ENCODE measurements at regions not wholly inside any gene's neighbourhood (a gene's known extent, or its start where the extent isn't known, plus 50 kb on each side); places are given as distances from the start of the nearest gene placed in this dataset.

DNA sequence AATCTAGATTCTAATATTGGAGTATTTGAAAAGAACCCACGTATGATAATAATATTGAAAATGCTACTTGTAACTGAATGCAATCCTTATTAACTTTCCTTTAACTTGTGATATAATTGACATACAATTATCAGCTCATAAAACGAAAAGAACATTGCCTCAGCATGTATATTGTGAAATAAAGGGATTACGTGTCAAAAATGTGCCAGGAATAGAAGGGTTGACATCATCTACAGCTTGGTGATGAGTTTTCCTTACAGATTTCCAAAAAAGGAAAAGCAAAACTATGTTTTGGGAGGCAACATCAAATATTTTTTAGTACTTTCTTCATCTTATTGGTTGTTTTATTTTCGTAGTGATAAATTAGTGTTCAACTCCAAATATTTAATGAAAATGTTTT, 266.0 kb upstream of the PTGER4 start:
- no peak for DNase-seq (ENCODE audit: low spot score)

DNA sequence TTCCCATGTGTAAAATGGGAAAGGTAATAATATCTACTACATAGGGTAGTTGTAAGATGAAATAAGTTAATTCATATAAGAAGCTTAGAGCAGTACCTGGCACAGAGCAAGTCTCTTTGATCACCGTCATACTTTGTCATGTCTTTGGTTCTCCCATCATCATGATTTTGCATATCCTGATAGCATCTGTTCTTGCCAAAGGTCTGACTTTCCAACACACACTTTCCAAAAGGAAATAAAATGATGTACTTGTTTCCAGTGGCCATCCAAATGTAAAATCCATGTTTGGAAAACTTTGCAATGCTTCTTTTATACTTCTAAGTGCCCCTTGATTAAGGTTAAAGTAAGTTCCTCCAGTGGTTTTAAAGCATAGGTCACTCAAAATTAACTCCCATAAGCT, 266.9 kb upstream of the PTGER4 start:
- DNase-seq (ENCODE audit: low spot score): no peak

- DNase-seq (ENCODE audit: low spot score): peak; percentile 29
Measured at GRCh38 chr5:40410964-40411635, 268.6 kb upstream of the PTGER4 start.

DNA sequence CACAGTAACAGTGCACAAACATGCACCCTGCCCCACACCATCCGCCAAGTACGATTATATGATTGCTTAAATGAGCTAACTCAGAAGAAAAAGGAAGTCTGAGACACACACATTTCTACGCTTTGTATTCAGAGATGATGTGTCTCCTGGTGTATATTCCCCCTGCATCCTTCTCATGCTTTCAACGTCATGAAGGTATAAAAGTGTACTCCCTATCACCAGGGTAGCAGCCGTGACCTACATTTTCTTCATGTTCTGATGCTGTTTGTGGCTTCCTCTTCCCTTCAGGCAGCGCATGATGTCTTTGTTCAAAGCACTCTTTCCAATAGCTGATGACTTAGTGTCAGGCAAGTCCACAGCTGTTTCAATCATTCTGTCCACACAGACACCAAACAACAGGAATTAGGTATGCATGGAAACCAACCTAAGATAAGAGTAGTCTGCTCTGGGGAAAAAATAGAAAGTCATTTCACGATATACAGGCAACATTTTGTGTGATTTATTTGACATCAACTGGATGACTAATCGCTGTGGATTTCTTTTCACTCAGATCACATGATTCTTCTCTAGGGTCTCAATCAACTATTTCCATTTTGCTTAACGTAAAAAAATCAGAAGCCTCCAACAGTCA, 269.4 kb upstream of the PTGER4 start:
- DNase-seq (ENCODE audit: low spot score): no peak

DNA sequence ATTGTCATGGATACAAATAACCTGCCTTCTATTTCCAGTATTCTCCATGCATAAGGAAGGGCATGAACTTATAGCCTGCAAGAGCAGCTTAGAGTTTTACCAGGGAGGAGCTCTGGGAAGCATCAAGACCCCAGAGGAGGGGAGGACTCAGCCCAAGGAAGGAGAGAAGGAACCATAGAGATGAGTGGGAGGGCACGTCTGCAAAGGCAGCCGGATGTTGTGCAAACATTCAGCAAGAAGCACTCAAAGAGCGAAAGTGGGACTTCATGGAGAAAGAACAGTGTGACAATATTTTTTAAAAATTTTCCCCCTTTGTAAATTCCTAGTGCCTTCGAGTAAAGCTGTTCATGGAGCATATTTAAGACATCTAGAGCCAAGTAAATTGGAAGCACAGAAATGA, 270.1 kb upstream of the PTGER4 start:
- DNase-seq (ENCODE audit: low spot score): no peak

- DNase-seq (ENCODE audit: low spot score): no peak
Measured at GRCh38 chr5:40406741-40407211, 272.9 kb upstream of the PTGER4 start.

DNA sequence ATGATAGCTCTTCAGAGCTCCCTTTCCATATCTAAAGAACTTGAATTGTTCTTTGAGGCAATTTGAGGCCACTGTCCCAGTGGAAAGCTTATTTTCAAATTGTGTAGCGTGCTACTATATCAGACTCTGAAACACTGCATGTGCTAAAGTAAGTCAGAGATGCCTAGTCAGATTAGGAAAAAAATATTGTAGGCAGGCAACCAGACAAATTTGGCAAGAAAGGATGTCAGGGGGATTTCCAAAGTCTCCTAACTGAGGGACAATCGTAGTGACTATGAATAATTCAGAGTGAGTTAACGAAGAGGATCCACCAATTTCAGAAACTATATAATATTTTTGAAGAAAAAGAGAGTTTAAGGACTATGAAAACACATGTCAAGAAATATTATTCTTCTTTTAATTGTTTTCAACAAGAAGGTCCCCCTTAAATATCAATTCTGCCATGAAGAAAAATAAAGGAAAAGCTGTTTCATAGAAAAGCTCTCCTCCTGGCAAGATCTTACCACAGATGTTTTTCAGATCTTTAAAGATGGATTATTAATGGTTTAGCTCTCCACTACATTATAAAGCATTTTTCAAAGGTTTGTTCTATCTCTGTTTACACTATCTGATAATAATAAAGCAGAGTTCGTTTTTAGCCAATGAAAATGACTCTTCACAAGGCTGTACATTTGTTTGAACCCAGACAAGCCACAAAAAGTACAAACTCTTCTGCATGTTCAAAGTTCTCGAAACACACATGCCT, 273.5 kb upstream of the PTGER4 start:
- no peak for DNase-seq (ENCODE audit: low spot score)

- no peak for DNase-seq (ENCODE audit: low spot score)
Measured at GRCh38 chr5:40405230-40405629, 274.5 kb upstream of the PTGER4 start.

DNA sequence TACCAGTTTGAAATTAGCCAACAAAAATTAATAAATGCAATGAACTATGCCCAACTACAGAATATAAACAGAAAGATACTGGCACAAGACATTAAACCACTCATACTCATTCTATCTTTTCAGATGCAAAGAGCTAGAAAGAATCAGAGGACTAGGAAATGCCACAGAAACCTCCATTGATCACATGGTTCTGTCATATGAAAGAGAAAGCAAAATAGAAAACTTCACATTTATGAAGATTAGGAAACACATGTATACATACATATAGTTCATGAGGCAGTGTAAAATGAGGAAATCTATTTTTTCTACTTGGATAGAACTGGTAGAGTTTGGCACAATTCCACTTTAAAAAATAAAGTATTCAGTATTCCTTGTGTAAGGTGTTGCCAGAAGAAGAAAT, 275.1 kb upstream of the PTGER4 start:
- no peak for DNase-seq (ENCODE audit: low spot score)

- DNase-seq (ENCODE audit: low spot score): no peak
Measured at GRCh38 chr5:40402007-40402364, 277.7 kb upstream of the PTGER4 start.

DNA sequence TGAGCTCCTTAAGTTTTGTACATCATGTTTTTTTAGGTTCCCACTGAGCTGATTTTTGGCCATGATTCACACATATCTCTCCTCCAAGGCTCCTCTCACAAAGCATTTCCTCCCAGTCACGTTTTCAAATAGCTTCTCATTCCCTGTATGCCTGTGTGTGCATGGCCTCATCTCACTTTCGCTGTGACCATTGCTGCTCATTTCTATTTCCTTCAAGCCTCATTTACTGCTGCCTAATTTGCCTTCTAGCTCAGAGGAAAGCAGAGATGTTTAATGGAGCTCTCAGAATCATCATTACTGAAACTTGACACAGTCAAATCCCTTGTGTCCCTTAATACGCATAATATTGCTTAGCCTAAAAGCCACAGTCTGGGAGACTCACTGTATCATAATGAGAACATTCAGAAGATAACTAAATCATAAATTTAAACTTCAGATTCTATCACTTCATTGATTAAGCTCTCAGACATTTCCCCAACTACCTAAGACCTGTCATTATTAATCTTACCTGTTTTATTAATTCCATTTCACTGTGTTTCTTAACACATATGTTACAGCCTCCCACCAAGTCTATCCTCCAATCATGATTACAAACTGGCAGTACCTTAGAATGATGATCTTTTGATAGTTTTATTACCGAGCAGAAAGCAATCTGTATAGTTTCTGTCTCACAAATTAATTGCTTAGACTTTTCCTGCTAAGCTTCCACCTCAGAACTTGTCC, 278.3 kb upstream of the PTGER4 start:
- DNase-seq (ENCODE audit: low spot score): no peak

DNA sequence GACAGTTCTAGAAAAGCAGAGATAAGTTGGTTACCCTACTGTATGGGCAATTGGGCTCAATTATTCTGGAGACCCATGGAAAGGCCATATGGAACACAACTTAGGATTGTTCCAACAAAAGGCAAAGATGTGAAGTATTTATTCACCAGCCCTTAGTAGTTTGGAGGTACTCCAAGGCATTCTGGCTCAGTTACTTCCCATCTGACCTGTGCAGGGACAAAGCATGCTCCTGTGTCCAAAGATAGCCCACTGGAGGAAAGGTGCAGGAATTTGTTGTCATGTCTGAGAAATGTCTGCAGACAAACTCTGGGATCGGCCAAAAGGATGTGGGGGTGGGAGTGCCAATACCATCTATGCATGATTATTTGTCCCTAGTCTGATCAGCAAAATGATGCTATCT, 279.5 kb upstream of the PTGER4 start:
- DNase-seq (ENCODE audit: low spot score): no peak

GRCh38 chr5:40399349-40399748, 280.4 kb upstream of the PTGER4 start:
- DNase-seq (ENCODE audit: low spot score): peak; percentile 5

DNA sequence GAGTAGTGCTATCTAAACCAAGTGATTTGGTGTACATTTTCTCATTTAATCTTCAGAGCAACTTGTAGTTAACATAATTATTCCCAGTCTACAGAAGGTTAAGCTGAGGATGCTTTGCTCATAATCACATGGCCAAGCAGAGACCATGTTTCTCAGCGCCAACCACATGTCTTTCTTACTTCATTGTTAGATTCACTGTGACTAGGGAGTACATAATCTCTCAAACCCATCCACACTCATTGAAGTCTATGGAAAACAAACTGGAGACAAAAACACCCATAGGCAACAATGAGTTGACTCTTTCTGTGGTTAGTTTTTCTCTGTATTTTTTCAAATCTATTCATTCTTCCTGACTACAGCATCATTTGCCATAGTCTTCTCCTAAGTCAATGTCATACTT, 281.7 kb upstream of the PTGER4 start:
- DNase-seq (ENCODE audit: low spot score): no peak

DNA sequence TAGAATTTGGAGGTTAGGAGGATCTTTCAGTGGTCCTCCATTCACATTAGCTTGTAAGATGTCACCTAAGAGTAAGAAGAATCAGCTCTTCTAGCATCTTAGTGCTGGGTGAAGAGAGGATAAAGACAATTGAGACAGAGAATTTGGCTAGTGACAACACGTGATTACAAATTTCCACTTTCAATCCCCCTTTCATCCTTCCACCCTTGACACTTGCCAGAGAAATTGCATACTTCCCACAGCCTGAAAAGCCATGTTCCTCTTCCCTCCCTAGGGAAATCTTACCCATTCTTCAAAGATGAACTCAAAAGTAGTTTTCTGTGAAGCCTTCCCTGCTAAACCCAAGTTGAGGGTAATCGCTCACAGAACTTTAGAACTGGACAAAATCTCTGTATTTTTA, 282.6 kb upstream of the PTGER4 start:
- DNase-seq (ENCODE audit: low spot score): no peak

DNA sequence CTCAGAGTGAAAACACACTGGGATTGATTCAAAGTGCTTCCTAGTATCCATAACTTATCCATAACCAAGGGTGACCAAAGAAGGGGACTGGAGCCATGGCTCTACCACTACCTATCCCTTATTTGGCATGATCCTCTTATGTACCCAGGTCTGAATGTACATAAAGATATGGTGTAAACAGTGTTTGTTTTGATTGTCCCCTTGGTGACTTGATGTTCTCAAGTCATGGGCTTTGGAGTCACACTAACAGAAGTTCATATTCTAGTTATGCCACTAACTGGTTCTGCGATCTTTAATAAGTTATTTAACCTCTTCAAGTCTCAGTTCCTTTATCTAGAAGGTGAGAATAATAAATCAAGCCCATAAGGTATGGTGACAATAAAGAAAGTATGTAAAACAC, 283.4 kb upstream of the PTGER4 start:
- DNase-seq (ENCODE audit: low spot score): no peak

- DNase-seq (ENCODE audit: low spot score): no peak
Measured at GRCh38 chr5:40395251-40395650, 284.5 kb upstream of the PTGER4 start.

GRCh38 chr5:40394698-40395097, 285.0 kb upstream of the PTGER4 start:
- DNase-seq (ENCODE audit: low spot score): no peak

DNA sequence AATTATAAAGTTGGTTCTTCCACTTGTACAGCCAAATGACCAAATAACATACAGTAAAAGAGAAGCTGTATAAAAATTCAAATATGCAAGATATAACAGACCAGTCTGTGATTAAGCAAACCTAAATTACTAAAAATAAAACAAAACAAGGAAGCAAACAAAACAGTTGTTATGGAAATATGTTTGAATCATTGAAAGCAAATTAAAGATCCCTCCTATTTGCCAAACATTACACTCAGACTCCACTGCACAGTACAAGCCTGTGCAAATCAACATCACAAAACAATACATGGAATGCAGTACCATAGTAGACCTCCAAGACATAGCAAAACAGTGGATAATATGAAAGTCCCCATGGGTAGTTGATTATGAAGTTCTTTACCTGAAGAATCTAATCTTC, 288.1 kb upstream of the PTGER4 start:
- no peak for DNase-seq (ENCODE audit: low spot score)

DNA sequence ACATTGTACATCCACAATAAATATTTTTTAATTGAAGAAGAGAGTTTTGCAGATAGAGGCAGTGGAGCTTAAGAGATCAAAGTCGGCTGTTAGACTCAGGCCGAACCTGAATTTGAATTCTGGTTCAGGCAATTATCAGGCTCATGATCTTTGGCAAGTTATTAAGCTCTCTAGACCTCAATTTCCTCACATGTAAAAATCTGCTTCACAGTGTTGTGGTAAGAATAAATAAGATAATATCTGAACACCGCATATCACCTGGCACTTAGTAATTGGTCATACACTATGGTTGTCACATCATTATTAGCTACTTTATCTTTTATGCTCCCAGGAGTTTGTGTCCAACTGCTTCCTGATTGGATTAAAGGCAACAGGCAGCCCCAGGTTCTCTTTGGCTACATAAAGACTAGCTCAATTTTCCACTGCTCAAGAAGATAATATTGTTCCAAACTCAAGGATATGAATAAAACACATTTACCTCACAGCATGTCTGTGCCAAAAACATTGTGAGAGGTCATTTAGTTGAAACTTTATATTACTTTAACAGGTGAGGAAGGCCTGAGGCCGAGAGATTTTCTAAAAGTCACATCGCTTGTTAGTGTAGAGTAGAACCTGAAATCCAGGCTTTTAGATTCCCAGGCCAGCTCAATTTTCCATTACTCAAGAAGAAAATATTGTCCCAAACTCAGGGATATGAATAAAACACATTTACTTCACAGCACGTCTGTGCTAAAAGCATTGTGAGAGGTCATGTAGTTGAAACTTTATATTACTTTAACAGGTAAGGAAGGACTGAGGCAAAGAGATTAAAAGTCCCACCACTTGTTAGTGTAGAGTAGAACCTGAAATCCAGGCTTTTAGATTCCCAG, 289.2 kb upstream of the PTGER4 start:
- no peak for DNase-seq (ENCODE audit: low spot score)

DNA sequence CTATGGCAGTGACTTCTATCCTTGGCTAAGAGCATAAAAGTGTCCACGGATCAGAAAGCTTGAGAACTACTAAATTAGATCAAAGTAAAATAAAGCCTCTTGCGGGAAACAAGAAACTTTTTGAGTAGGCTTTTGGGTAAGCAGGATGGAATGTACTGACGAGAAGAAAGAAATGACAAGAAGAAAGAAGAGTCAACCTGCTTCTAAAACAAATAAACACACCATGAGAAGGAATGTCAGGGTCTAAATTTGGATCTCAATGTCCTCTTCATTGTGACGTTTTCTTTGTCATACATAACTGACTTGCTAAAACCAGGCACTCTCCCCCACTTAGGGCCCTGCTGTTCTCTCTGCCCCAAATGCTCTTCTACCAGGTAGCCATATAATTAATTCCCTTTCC, 290.1 kb upstream of the PTGER4 start:
- DNase-seq (ENCODE audit: low spot score): no peak

GRCh38 chr5:40386289-40386688, 293.4 kb upstream of the PTGER4 start:
- no peak for DNase-seq (ENCODE audit: low spot score)

All from AG08395 (cell line).